Dendritic cell treated with granulocyte-macrophage colony-stimulating factor and Interleukin-4, amounts not matched to agents 40 ng/mL and 50 ng/mL, for 4 days (primary cell): ENCODE measurements at regions not wholly inside any gene's neighbourhood (a gene's known extent, or its start where the extent isn't known, plus 50 kb on each side); places are given as distances from the start of the nearest gene placed in this dataset.
"Not testable (repeated sequence)": the region's sequence is repeated elsewhere in the genome, so short reads cannot be mapped to it uniquely, and the experiment has no call there.

Source experiments
- H3K27ac Mint-ChIP-seq: one replicate; pipeline ENCODE4 v1.8.0; 2022; ENCODE audit warnings: mild to moderate bottlenecking, mixed read lengths
- H3K27me3 Mint-ChIP-seq: one replicate; pipeline ENCODE4 v1.8.0; 2022; ENCODE audit warnings: mild to moderate bottlenecking, mixed read lengths
- H3K36me3 Mint-ChIP-seq: one replicate; pipeline ENCODE4 v1.8.0; 2022; ENCODE audit warnings: low read depth, mixed read lengths
- H3K4me1 Mint-ChIP-seq: one replicate; pipeline ENCODE4 v1.8.0; 2022; ENCODE audit warnings: low read depth, mixed read lengths
- H3K4me3 Mint-ChIP-seq: one replicate; pipeline ENCODE4 v1.8.0; 2022; ENCODE audit warnings: mild to moderate bottlenecking, moderate library complexity, mixed read lengths
- H3K9me3 Mint-ChIP-seq: one replicate; pipeline ENCODE4 v1.8.0; 2022; ENCODE audit warnings: mixed read lengths
- intact Hi-C: fragments of 100-400 bp; cut with micrococcal nuclease; formaldehyde crosslinking; loops from one replicate; pipeline ENCODE4 v1.15.0; 2022

- Mint-ChIP-seq H3K9me3 (no peaks in the 10 kb centered on the region), H3K36me3 (no peaks in the 10 kb centered on the region), H3K27me3 (no peaks in the 10 kb centered on the region), H3K4me1 (no peaks in the 10 kb centered on the region), H3K27ac (no peak overlapping the region), H3K4me3 (no peak overlapping the region)
- intact Hi-C loops = no loop called here
These were observed 481.0 kb upstream of the RGMB start for GRCh38 chr5:98292496-98292895.

GRCh38 chr5:98296426-98296825, 477.0 kb upstream of the RGMB start:
- no peaks in the 10 kb centered on the region for H3K36me3 Mint-ChIP-seq
- no peaks in the 10 kb centered on the region for H3K4me1 Mint-ChIP-seq
- H3K27me3 Mint-ChIP-seq = no peaks in the 10 kb centered on the region
- no peak overlapping the region for H3K27ac Mint-ChIP-seq
- H3K9me3 Mint-ChIP-seq = no peaks in the 10 kb centered on the region
- H3K4me3 Mint-ChIP-seq = no peak overlapping the region
- intact Hi-C loops = no loop called here

GRCh38 chr5:98299435-98299834, 474.0 kb upstream of the RGMB start:
- no peaks in the 10 kb centered on the region for H3K36me3 Mint-ChIP-seq
- intact Hi-C loops = no loop called here

GRCh38 chr5:98301547-98301946, 471.9 kb upstream of the RGMB start:
- Mint-ChIP-seq H3K27me3 (no peaks in the 10 kb centered on the region), H3K27ac (no peak overlapping the region), H3K4me3 (no peak overlapping the region), H3K36me3 (no peaks in the 10 kb centered on the region), H3K4me1 (no peaks in the 10 kb centered on the region), H3K9me3 (no peaks in the 10 kb centered on the region)
- intact Hi-C loops = no loop called here

More at GRCh38 chr5:98299435-98299834, 474.0 kb upstream of the RGMB start:
- no peaks in the 10 kb centered on the region for H3K9me3 Mint-ChIP-seq
- no peaks in the 10 kb centered on the region for H3K4me1 Mint-ChIP-seq
- H3K4me3 Mint-ChIP-seq = no peak overlapping the region
- no peak overlapping the region for H3K27ac Mint-ChIP-seq
- no peaks in the 10 kb centered on the region for H3K27me3 Mint-ChIP-seq

- intact Hi-C loops = no loop called here
- H3K27ac Mint-ChIP-seq = no peak overlapping the region
These were observed 465.7 kb upstream of the RGMB start for GRCh38 chr5:98307811-98308210.

GRCh38 chr5:98308231-98308630, 465.2 kb upstream of the RGMB start:
- H3K36me3 Mint-ChIP-seq = no peaks in the 10 kb centered on the region
- no peak overlapping the region for H3K4me3 Mint-ChIP-seq
- peaks cover 7% of the 10 kb centered on the region for H3K4me1 Mint-ChIP-seq
- no peaks in the 10 kb centered on the region for H3K9me3 Mint-ChIP-seq
- intact Hi-C loops = no loop called here
- H3K27ac Mint-ChIP-seq = no peak overlapping the region
- H3K27me3 Mint-ChIP-seq = no peaks in the 10 kb centered on the region

More at GRCh38 chr5:98307811-98308210, 465.7 kb upstream of the RGMB start:
- H3K27me3 Mint-ChIP-seq = no peaks in the 10 kb centered on the region
- H3K4me3 Mint-ChIP-seq = no peak overlapping the region
- no peaks in the 10 kb centered on the region for H3K9me3 Mint-ChIP-seq
- H3K36me3 Mint-ChIP-seq = no peaks in the 10 kb centered on the region
- H3K4me1 Mint-ChIP-seq = peaks cover 7% of the 10 kb centered on the region

GRCh38 chr5:98308960-98309359, 464.5 kb upstream of the RGMB start:
- Mint-ChIP-seq H3K36me3 (no peaks in the 10 kb centered on the region), H3K9me3 (no peaks in the 10 kb centered on the region), H3K4me3 (no peak overlapping the region), H3K27me3 (no peaks in the 10 kb centered on the region), H3K27ac (no peak overlapping the region), H3K4me1 (peaks cover 7% of the 10 kb centered on the region)
- intact Hi-C loops = no loop called here

GRCh38 chr5:98309785-98310598, 463.5 kb upstream of the RGMB start:
- Mint-ChIP-seq H3K9me3 (no peaks in the 10 kb centered on the region), H3K4me3 (no peak overlapping the region), H3K27me3 (no peaks in the 10 kb centered on the region), H3K4me1 (peaks cover 7% of the 10 kb centered on the region), H3K36me3 (no peaks in the 10 kb centered on the region), H3K27ac (no peak overlapping the region)
- intact Hi-C loops = no loop called here

- H3K4me1 Mint-ChIP-seq = peaks cover 7% of the 10 kb centered on the region
- H3K4me3 Mint-ChIP-seq = no peak overlapping the region
- no peak overlapping the region for H3K27ac Mint-ChIP-seq
- no peaks in the 10 kb centered on the region for H3K27me3 Mint-ChIP-seq
- no peaks in the 10 kb centered on the region for H3K36me3 Mint-ChIP-seq
- intact Hi-C loops = no loop called here
- no peaks in the 10 kb centered on the region for H3K9me3 Mint-ChIP-seq
These were observed 459.2 kb upstream of the RGMB start for GRCh38 chr5:98314292-98314691.

GRCh38 chr5:98318386-98318785, 455.1 kb upstream of the RGMB start:
- H3K27me3 Mint-ChIP-seq = no peaks in the 10 kb centered on the region
- H3K9me3 Mint-ChIP-seq = no peaks in the 10 kb centered on the region
- no peak overlapping the region for H3K27ac Mint-ChIP-seq
- no peaks in the 10 kb centered on the region for H3K4me1 Mint-ChIP-seq
- H3K4me3 Mint-ChIP-seq = no peak overlapping the region
- H3K36me3 Mint-ChIP-seq = no peaks in the 10 kb centered on the region
- intact Hi-C loops = no loop called here

- Mint-ChIP-seq H3K4me1 (no peaks in the 10 kb centered on the region), H3K4me3 (no peak overlapping the region), H3K27ac (no peak overlapping the region), H3K9me3 (no peaks in the 10 kb centered on the region), H3K27me3 (no peaks in the 10 kb centered on the region), H3K36me3 (no peaks in the 10 kb centered on the region)
- intact Hi-C loops = no loop called here
These were observed 454.0 kb upstream of the RGMB start for GRCh38 chr5:98319299-98320011.

- no peak overlapping the region for H3K27ac Mint-ChIP-seq
- H3K4me1 Mint-ChIP-seq = no peaks in the 10 kb centered on the region
- H3K9me3 Mint-ChIP-seq = no peaks in the 10 kb centered on the region
- no peaks in the 10 kb centered on the region for H3K27me3 Mint-ChIP-seq
- H3K36me3 Mint-ChIP-seq = no peaks in the 10 kb centered on the region
- H3K4me3 Mint-ChIP-seq = no peak overlapping the region
- intact Hi-C loops = no loop called here
These were observed 453.1 kb upstream of the RGMB start for GRCh38 chr5:98320343-98320742.

GRCh38 chr5:98321361-98321760, 452.1 kb upstream of the RGMB start:
- intact Hi-C loops = no loop called here
- Mint-ChIP-seq H3K4me1 (no peaks in the 10 kb centered on the region), H3K27ac (no peak overlapping the region), H3K36me3 (no peaks in the 10 kb centered on the region), H3K4me3 (no peak overlapping the region), H3K27me3 (no peaks in the 10 kb centered on the region), H3K9me3 (no peaks in the 10 kb centered on the region)

- H3K4me3 Mint-ChIP-seq, intact Hi-C loops, H3K36me3 Mint-ChIP-seq, H3K27ac Mint-ChIP-seq, H3K4me1 Mint-ChIP-seq, H3K9me3 Mint-ChIP-seq, H3K27me3 Mint-ChIP-seq: not testable (repeated sequence)
These were observed 448.3 kb upstream of the RGMB start for GRCh38 chr5:98325187-98325586.
